ENCODE measurements at regions not wholly inside any gene's neighbourhood (a gene's known extent, or its start where the extent isn't known, plus 50 kb on each side); places are given as distances from the start of the nearest gene placed in this dataset.

DNA sequence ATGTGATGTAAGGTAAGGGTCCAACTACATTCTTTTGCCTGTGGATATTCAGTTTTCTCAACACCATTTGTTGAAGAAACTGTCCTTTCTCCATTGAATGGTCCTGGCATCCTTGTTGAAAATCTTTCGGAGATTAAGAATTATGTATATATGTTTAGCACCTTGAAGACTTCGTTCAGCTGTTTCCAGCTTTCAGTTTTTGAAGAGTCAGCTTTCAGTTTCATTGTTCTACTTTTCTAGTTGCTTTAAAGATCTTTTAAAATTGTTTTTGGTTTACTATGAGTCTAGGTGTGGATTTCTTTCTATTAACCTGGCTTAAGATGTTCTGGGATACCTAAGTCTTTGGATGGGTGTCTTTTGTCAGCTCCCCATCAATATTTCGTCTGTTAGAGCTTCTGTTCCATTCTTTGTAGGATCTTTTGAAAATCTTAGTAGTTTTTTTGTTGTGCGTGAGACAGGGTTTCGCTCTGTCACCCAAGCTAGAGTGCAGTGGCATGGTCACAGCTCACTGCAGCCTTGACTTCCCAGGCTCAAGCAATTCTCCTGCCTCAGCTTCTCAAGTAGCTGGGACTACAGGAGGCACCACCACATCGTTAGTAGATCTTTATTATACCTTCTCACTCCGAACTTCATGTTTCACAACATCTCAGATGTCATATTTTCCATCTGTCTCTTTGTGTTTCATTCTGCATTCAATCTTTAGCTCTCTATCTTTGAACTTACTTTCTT is 353.5 kb upstream of the B3GALT2 start:
- SMC1A ChIA-PET (ENCODE audit: uncharacterized antibody, unreplicated experiment), result interaction anchor here (0.6 to 1.5 kb wide), 7 partner anchors 9 to 1066 kb away, joined by 3 to 6 read pairs (median 3); no protein-coding TSS in a partner anchor
- 0% methylated on average over 7 of the region's 7 CpGs for WGBS (ENCODE audit: insufficient coverage, insufficient replicate concordance, low lambda C conversion rate, missing lambda C conversion rate)
- POLR2A ChIA-PET, result interaction anchor here (1.7 kb wide), 1 partner anchor 9 kb away, joined by 4 read pairs; no protein-coding TSS in a partner anchor
- peak overlapping the region; percentile 87 for H3K4me2 ChIP-seq (ENCODE audit: control insufficient read depth, insufficient read depth)
- DNase-seq (ENCODE audit: low read depth, low spot score), result peak; percentile 33
- no peaks in the 10 kb centered on the region for H4K20me1 ChIP-seq (ENCODE audit: control insufficient read depth, insufficient read depth)
- H2AFZ ChIP-seq (ENCODE audit: control insufficient read depth, low read depth, low read length), result peak overlapping the region; percentile 41; the same call in 1 of the 2 replicates
- H3K9ac ChIP-seq (ENCODE audit: control insufficient read depth, insufficient read depth, low read length), result peak overlapping the region; percentile 53
- no peaks in the 10 kb centered on the region for H3K36me3 ChIP-seq (ENCODE audit: control insufficient read depth in 2 of 2, insufficient read depth in 2 of 2, low read length in 1 of 2)
- peaks cover 0 to 3% of the 10 kb centered on the region in 2 experiments; a peak in 1 of 4 replicates for H3K27me3 ChIP-seq (replicated peaks in 1 of 2; ENCODE audit: control insufficient read depth in 2 of 2, insufficient read depth in 2 of 2, low read length in 1 of 2)
- CTCF ChIA-PET, result no interaction called here
- peak overlapping the region; percentile 50 for H3K4me3 ChIP-seq
- TF ChIP-seq PAX5 (IDR thresholded peaks at IDR 0.05; ENCODE audit: borderline replicate concordance, low read depth, low read length) (peak; percentile 83; the same call in 1 of the 2 replicates), RUNX3 (IDR thresholded peaks at IDR 0.05; ENCODE audit: low read length) (peak; percentile 24; the same call in 1 of the 2 replicates), MEF2B (IDR thresholded peaks at IDR 0.05; ENCODE audit: partially characterized antibody, poor library complexity, severe bottlenecking) (no peak), GABPA (IDR thresholded peaks at IDR 0.05; ENCODE audit: low read depth) (0 out of 2 replicates have a peak, but pooled peaks have one; percentile 9), POLR2AphosphoS5 (IDR thresholded peaks at IDR 0.05; ENCODE audit: low read length) (no peak), NFIC (IDR thresholded peaks at IDR 0.05; ENCODE audit: low read depth, low read length) (peak; percentile 51)
- TF ChIP-seq, protein P1, sequence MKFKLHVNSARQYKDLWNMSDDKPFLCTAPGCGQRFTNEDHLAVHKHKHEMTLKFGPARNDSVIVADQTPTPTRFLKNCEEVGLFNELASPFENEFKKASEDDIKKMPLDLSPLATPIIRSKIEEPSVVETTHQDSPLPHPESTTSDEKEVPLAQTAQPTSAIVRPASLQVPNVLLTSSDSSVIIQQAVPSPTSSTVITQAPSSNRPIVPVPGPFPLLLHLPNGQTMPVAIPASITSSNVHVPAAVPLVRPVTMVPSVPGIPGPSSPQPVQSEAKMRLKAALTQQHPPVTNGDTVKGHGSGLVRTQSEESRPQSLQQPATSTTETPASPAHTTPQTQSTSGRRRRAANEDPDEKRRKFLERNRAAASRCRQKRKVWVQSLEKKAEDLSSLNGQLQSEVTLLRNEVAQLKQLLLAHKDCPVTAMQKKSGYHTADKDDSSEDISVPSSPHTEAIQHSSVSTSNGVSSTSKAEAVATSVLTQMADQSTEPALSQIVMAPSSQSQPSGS (IDR thresholded peaks at IDR 0.05; ENCODE audit: low read length), result peak; percentile 48
- TF ChIP-seq, protein P2, sequence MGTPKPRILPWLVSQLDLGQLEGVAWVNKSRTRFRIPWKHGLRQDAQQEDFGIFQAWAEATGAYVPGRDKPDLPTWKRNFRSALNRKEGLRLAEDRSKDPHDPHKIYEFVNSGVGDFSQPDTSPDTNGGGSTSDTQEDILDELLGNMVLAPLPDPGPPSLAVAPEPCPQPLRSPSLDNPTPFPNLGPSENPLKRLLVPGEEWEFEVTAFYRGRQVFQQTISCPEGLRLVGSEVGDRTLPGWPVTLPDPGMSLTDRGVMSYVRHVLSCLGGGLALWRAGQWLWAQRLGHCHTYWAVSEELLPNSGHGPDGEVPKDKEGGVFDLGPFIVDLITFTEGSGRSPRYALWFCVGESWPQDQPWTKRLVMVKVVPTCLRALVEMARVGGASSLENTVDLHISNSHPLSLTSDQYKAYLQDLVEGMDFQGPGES (IDR thresholded peaks at IDR 0.05), result no peak
- peak; percentile 63 for ATAC-seq
- H3K79me2 ChIP-seq (ENCODE audit: control insufficient read depth, insufficient read depth, low read length), result no peaks in the 10 kb centered on the region
- intact Hi-C loops (cut with micrococcal nuclease; ENCODE audit: unreplicated experiment), result loop anchor here (10.0 kb wide), 1 partner anchor 355 kb away; the partner anchor contains the start of gene B3GALT2
- no TSS peak for BruUV-seq (replicated peaks)
- H3K27ac ChIP-seq (ENCODE audit: control insufficient read depth, insufficient read depth), result peak overlapping the region; percentile 72
- FAIRE-seq, result no peak
- no peaks in the 10 kb centered on the region for H3K9me3 ChIP-seq (replicated peaks; ENCODE audit: control insufficient read depth, insufficient read depth, low read length)
- in situ Hi-C loops (cut with MboI), result no loop called here
- peaks cover 30% of the 10 kb centered on the region for H3K4me1 ChIP-seq (ENCODE audit: control insufficient read depth, insufficient read depth, low read length)
- RAD21 ChIA-PET (ENCODE audit: unreplicated experiment), result interaction anchor here (1.1 kb wide), 1 partner anchor 16 kb away, joined by 4 read pairs; no protein-coding TSS in a partner anchor
